Naive thymus-derived CD4-positive, alpha-beta T cell (primary cell): ENCODE measurements at regions not wholly inside any gene's neighbourhood (a gene's known extent, or its start where the extent isn't known, plus 50 kb on each side); places are given as distances from the start of the nearest gene placed in this dataset.

ENCODE experiments used
- ATAC-seq: fragments of 150-1000 bp; cut with Tn5 transposase; 2 replicates; pipeline ENCODE4 v1.10.0; 2021; ENCODE audit warnings: mild to moderate bottlenecking, moderate library complexity
- CTCF ChIA-PET: fragments of 350-600 bp; sonication (Branson Sonifier 250); formaldehyde crosslinking; loops from one replicate; lab custom pipeline; 2021; ENCODE audit warnings: antibody characterized with exemption; lab: Charles Lee
- POLR2A ChIA-PET: fragments of 350-600 bp; sonication (Branson Sonifier 250); formaldehyde crosslinking; loops from one replicate; lab custom pipeline; 2021; ENCODE audit warnings: antibody characterized with exemption, inconsistent platforms; lab: Charles Lee
- DNase-seq, 9 donors: peaks; one replicate each; pipeline versions ENCODE4 v3.0.0 to v3.0.0-alpha.2; 2020 to 2022; ENCODE audit warnings: mixed read lengths in 1 of 9
- H3K27ac ChIP-seq: one replicate; pipeline ENCODE4 v1.7.0; 2013; ENCODE audit warnings: mild to moderate bottlenecking, low read depth, low read length, moderate library complexity
- H3K27me3 ChIP-seq, 2 donors: one replicate each; pipeline ENCODE4 v1.7.0; 2013; ENCODE audit warnings: low read length in 2 of 2, mild to moderate bottlenecking in 2 of 2, moderate library complexity in 2 of 2; ENCODE audit not compliant: control insufficient read depth in 2 of 2, insufficient read depth in 2 of 2
- H3K36me3 ChIP-seq, 3 experiments: 1 replicate in 2 of 3; 2 replicates in 1 of 3; pipeline ENCODE4 v1.7.0; 2013; ENCODE audit warnings: low read length in 3 of 3, mild to moderate bottlenecking in 3 of 3, moderate library complexity in 1 of 3; ENCODE audit not compliant: insufficient read depth in 3 of 3, control insufficient read depth in 2 of 3
- H3K4me1 ChIP-seq, 2 donors: one replicate each; pipeline ENCODE4 v1.7.0; 2013; ENCODE audit warnings: low read length in 2 of 2, mild to moderate bottlenecking in 2 of 2, moderate library complexity in 1 of 2; ENCODE audit not compliant: control insufficient read depth in 2 of 2, insufficient read depth in 2 of 2
- H3K4me3 ChIP-seq: 2 replicates; pipeline ENCODE4 v1.7.0; 2013; ENCODE audit warnings: mild to moderate bottlenecking, low read length
- H3K9me3 ChIP-seq, 3 experiments: 1 replicate in 2 of 3; 2 replicates in 1 of 3; pipeline ENCODE4 v1.7.0; 2013; ENCODE audit warnings: low read length in 3 of 3; ENCODE audit not compliant: control insufficient read depth in 2 of 3
- H3K27ac Mint-ChIP-seq, 9 donors: one replicate each; pipeline ENCODE4 v1.8.0; 2020 to 2022; ENCODE audit warnings: mixed read lengths in 9 of 9, mild to moderate bottlenecking in 8 of 9, moderate library complexity in 5 of 9, inconsistent platforms in 2 of 9
- H3K27me3 Mint-ChIP-seq, 5 donors: one replicate each; pipeline ENCODE4 v1.8.0; 2021 to 2022; ENCODE audit warnings: mixed read lengths in 5 of 5, mild to moderate bottlenecking in 1 of 5
- H3K36me3 Mint-ChIP-seq, 5 donors: one replicate each; pipeline ENCODE4 v1.8.0; 2020 to 2022; ENCODE audit warnings: mixed read lengths in 5 of 5, mild to moderate bottlenecking in 3 of 5, inconsistent platforms in 1 of 5
- H3K4me1 Mint-ChIP-seq, 7 donors: one replicate each; pipeline ENCODE4 v1.8.0; 2020 to 2022; ENCODE audit warnings: mixed read lengths in 7 of 7, mild to moderate bottlenecking in 3 of 7, inconsistent platforms in 1 of 7
- H3K4me3 Mint-ChIP-seq, 10 donors: one replicate each; pipeline ENCODE4 v1.8.0; 2020 to 2022; ENCODE audit warnings: mild to moderate bottlenecking in 10 of 10, mixed read lengths in 10 of 10, moderate library complexity in 6 of 10, inconsistent platforms in 2 of 10
- H3K9me3 Mint-ChIP-seq, 11 donors: one replicate each; pipeline ENCODE4 v1.8.0; 2020 to 2022; ENCODE audit warnings: mixed read lengths in 11 of 11, mild to moderate bottlenecking in 4 of 11, inconsistent platforms in 1 of 11, moderate library complexity in 1 of 11
- intact Hi-C, 2 donors: fragments of 100-400 bp; cut with micrococcal nuclease; formaldehyde crosslinking; loops; one replicate each; pipeline ENCODE4 v1.15.1; 2023

- Mint-ChIP-seq H3K4me3 (no peak overlapping the region), H3K36me3 (no peaks in the 10 kb centered on the region), H3K27ac (no peak overlapping the region), H3K9me3 (peaks cover 0 to 11% (median 0%) of the 10 kb centered on the region in 11 donors), H3K4me1 (no peaks in the 10 kb centered on the region), H3K27me3 (no peaks in the 10 kb centered on the region)
- ChIA-PET POLR2A (no interaction called here), CTCF (no interaction called here)
- no peaks in the 10 kb centered on the region for H3K36me3 ChIP-seq
- no peaks in the 10 kb centered on the region for H3K27me3 ChIP-seq
- H3K27ac ChIP-seq: no peak overlapping the region
- no peaks in the 10 kb centered on the region for H3K9me3 ChIP-seq
- intact Hi-C loops: no loop called here
- H3K4me3 ChIP-seq: no peak overlapping the region
- DNase-seq: no peak
- no peak for ATAC-seq
- no peaks in the 10 kb centered on the region for H3K4me1 ChIP-seq
These were observed 811.8 kb upstream of the ADGRL2 start for GRCh38 chr1:80988926-80989325.

GRCh38 chr1:80987824-80988223 lies 812.9 kb upstream of the ADGRL2 start:
- no peak overlapping the region for H3K27ac ChIP-seq
- no peaks in the 10 kb centered on the region for H3K4me1 Mint-ChIP-seq
- no peaks in the 10 kb centered on the region for H3K4me1 ChIP-seq
- ATAC-seq (no peak), DNase-seq (no peak)
- H3K36me3 ChIP-seq: no peaks in the 10 kb centered on the region
- intact Hi-C loops: no loop called here
- H3K27ac Mint-ChIP-seq: no peak overlapping the region
- H3K9me3 Mint-ChIP-seq: peaks cover 0 to 11% (median 0%) of the 10 kb centered on the region in 11 donors
- no peaks in the 10 kb centered on the region for H3K9me3 ChIP-seq
- no peaks in the 10 kb centered on the region for H3K27me3 Mint-ChIP-seq
- ChIA-PET POLR2A (no interaction called here), CTCF (no interaction called here)
- H3K4me3 ChIP-seq: no peak overlapping the region
- no peaks in the 10 kb centered on the region for H3K27me3 ChIP-seq
- no peaks in the 10 kb centered on the region for H3K36me3 Mint-ChIP-seq
- no peak overlapping the region for H3K4me3 Mint-ChIP-seq

- Mint-ChIP-seq H3K27ac (no peak overlapping the region), H3K27me3 (no peaks in the 10 kb centered on the region), H3K4me3 (no peak overlapping the region), H3K4me1 (no peaks in the 10 kb centered on the region), H3K9me3 (peaks cover 0 to 11% (median 0%) of the 10 kb centered on the region in 11 donors), H3K36me3 (no peaks in the 10 kb centered on the region)
- ChIA-PET CTCF (no interaction called here), POLR2A (no interaction called here)
- DNase-seq (no peak), ATAC-seq (no peak)
- Histone ChIP-seq H3K27me3 (no peaks in the 10 kb centered on the region), H3K9me3 (no peaks in the 10 kb centered on the region), H3K27ac (no peak overlapping the region), H3K4me3 (no peak overlapping the region), H3K36me3 (no peaks in the 10 kb centered on the region), H3K4me1 (no peaks in the 10 kb centered on the region)
- intact Hi-C loops: no loop called here
These were observed 813.6 kb upstream of the ADGRL2 start for GRCh38 chr1:80987106-80987505.

GRCh38 chr1:80982831-80983230 lies 817.9 kb upstream of the ADGRL2 start:
- ATAC-seq (no peak), DNase-seq (no peak)
- Histone ChIP-seq H3K4me3 (no peak overlapping the region), H3K4me1 (no peaks in the 10 kb centered on the region), H3K9me3 (no peaks in the 10 kb centered on the region), H3K27me3 (no peaks in the 10 kb centered on the region), H3K36me3 (no peaks in the 10 kb centered on the region), H3K27ac (no peak overlapping the region)
- no peaks in the 10 kb centered on the region for H3K27me3 Mint-ChIP-seq
- no peak overlapping the region for H3K27ac Mint-ChIP-seq
- intact Hi-C loops: no loop called here
- CTCF ChIA-PET: no interaction called here
- H3K9me3 Mint-ChIP-seq: peaks cover 0 to 17% (median 5%) of the 10 kb centered on the region in 11 donors
- POLR2A ChIA-PET: no interaction called here
- H3K4me3 Mint-ChIP-seq: no peak overlapping the region
- peaks cover 0 to 5% (median 0%) of the 10 kb centered on the region in 5 donors for H3K36me3 Mint-ChIP-seq
- no peaks in the 10 kb centered on the region for H3K4me1 Mint-ChIP-seq

GRCh38 chr1:80973101-80973500 lies 827.6 kb upstream of the ADGRL2 start:
- CTCF ChIA-PET: no interaction called here
- no peak overlapping the region for H3K27ac Mint-ChIP-seq

GRCh38 chr1:80966266-80966665 lies 834.5 kb upstream of the ADGRL2 start:
- intact Hi-C loops: no loop called here
- no peak overlapping the region for H3K27ac ChIP-seq
- H3K4me1 Mint-ChIP-seq: no peaks in the 10 kb centered on the region
- no peak overlapping the region for H3K27ac Mint-ChIP-seq
- H3K36me3 Mint-ChIP-seq: no peaks in the 10 kb centered on the region
- no peaks in the 10 kb centered on the region for H3K36me3 ChIP-seq
- CTCF ChIA-PET: no interaction called here
- DNase-seq (no peak), ATAC-seq (no peak)
- peaks cover 0 to 3% (median 0%) of the 10 kb centered on the region in 11 donors for H3K9me3 Mint-ChIP-seq
- H3K27me3 Mint-ChIP-seq: no peaks in the 10 kb centered on the region
- no peak overlapping the region for H3K4me3 Mint-ChIP-seq
- H3K4me3 ChIP-seq: no peak overlapping the region
- POLR2A ChIA-PET: no interaction called here
- no peaks in the 10 kb centered on the region for H3K27me3 ChIP-seq
- H3K9me3 ChIP-seq: no peaks in the 10 kb centered on the region
- H3K4me1 ChIP-seq: no peaks in the 10 kb centered on the region

More at GRCh38 chr1:80973101-80973500, 827.6 kb upstream of the ADGRL2 start:
- intact Hi-C loops: no loop called here
- Histone ChIP-seq H3K27ac (no peak overlapping the region), H3K9me3 (no peaks in the 10 kb centered on the region), H3K4me1 (no peaks in the 10 kb centered on the region), H3K36me3 (no peaks in the 10 kb centered on the region), H3K4me3 (no peak overlapping the region), H3K27me3 (no peaks in the 10 kb centered on the region)
- Mint-ChIP-seq H3K36me3 (no peaks in the 10 kb centered on the region), H3K27me3 (no peaks in the 10 kb centered on the region), H3K4me3 (no peak overlapping the region), H3K9me3 (peaks cover 1 to 16% (median 5%) of the 10 kb centered on the region in 11 donors), H3K4me1 (no peaks in the 10 kb centered on the region)
- POLR2A ChIA-PET: no interaction called here
- no peak for ATAC-seq
- DNase-seq: no peak

GRCh38 chr1:80962564-80962963 lies 838.2 kb upstream of the ADGRL2 start:
- no peaks in the 10 kb centered on the region for H3K27me3 Mint-ChIP-seq
- Histone ChIP-seq H3K9me3 (no peaks in the 10 kb centered on the region), H3K27me3 (no peaks in the 10 kb centered on the region), H3K4me3 (no peak overlapping the region), H3K27ac (no peak overlapping the region), H3K4me1 (no peaks in the 10 kb centered on the region), H3K36me3 (no peaks in the 10 kb centered on the region)
- intact Hi-C loops: no loop called here
- ChIA-PET CTCF (no interaction called here), POLR2A (no interaction called here)
- DNase-seq (no peak), ATAC-seq (no peak)
- no peak overlapping the region for H3K27ac Mint-ChIP-seq
- H3K4me3 Mint-ChIP-seq: no peak overlapping the region
- H3K4me1 Mint-ChIP-seq: no peaks in the 10 kb centered on the region
- no peaks in the 10 kb centered on the region for H3K36me3 Mint-ChIP-seq
- peaks cover 0 to 3% (median 0%) of the 10 kb centered on the region in 11 donors for H3K9me3 Mint-ChIP-seq
